GM23338 (cell line): ENCODE measurements at regions not wholly inside any gene's neighbourhood (a gene's known extent, or its start where the extent isn't known, plus 50 kb on each side); places are given as distances from the start of the nearest gene placed in this dataset.

Experiments
- CREB1 ChIP-seq: fragments of 250-450 bp; sonication (Bioruptor Pico); IDR thresholded peaks from 2 replicates; pipeline ENCODE4 v1.5.0; 2020; ENCODE audit warnings: low read depth, mild to moderate bottlenecking, moderate library complexity
- EZH2 ChIP-seq: fragments of 200-600 bp; sonication (generic); IDR thresholded peaks from one replicate; pipeline ENCODE4 v1.8.0; 2017; ENCODE audit warnings: antibody characterized with exemption, mild to moderate bottlenecking, low read depth; ENCODE audit not compliant: unreplicated experiment
- EZH2phosphoT487 ChIP-seq: fragments of 200-600 bp; sonication (generic); IDR thresholded peaks from one replicate; pipeline ENCODE4 v1.8.1; 2018; ENCODE audit warnings: antibody characterized with exemption; ENCODE audit not compliant: unreplicated experiment
- JUNB ChIP-seq: IDR thresholded peaks from one replicate; pipeline ENCODE4 v1.6.1; 2016; ENCODE audit warnings: antibody characterized with exemption; ENCODE audit not compliant: unreplicated experiment
- NANOG ChIP-seq: IDR thresholded peaks from 2 replicates; pipeline ENCODE4 v1.6.1; 2016; ENCODE audit warnings: antibody characterized with exemption, borderline replicate concordance
- POLR2AphosphoS5 ChIP-seq: IDR thresholded peaks from 2 replicates; pipeline ENCODE4 v1.6.1; 2016; ENCODE audit warnings: antibody characterized with exemption, low read depth
- STAT1 ChIP-seq: IDR thresholded peaks from one replicate; pipeline ENCODE4 v1.6.1; 2016; ENCODE audit warnings: antibody characterized with exemption; ENCODE audit not compliant: unreplicated experiment
- ZNF114 ChIP-seq: fragments of 250-450 bp; sonication (Bioruptor Pico); IDR thresholded peaks from 2 replicates; pipeline ENCODE4 v1.5.0; 2020; ENCODE audit warnings: mild to moderate bottlenecking, moderate library complexity
- ZNF331 ChIP-seq: fragments of 250-450 bp; sonication (Bioruptor Pico); IDR thresholded peaks from 2 replicates; pipeline ENCODE4 v1.5.0; 2020; ENCODE audit warnings: low read depth, mild to moderate bottlenecking, moderate library complexity
- TF ChIP-seq, protein P1 (sequence below), 2 experiments: fragments of 200-600 bp in 1 of 2; sonication (generic) in 1 of 2; conservative IDR thresholded peaks; 2 replicates each; pipeline versions ENCODE4 v1.5.1 to v1.6.1; 2016 to 2017; ENCODE audit warnings: antibody characterized with exemption in 2 of 2, low read depth in 2 of 2, mild to moderate bottlenecking in 2 of 2, moderate library complexity in 1 of 2
- TF ChIP-seq, protein P2 (sequence below): IDR thresholded peaks from one replicate; pipeline ENCODE4 v1.6.1; 2018; ENCODE audit warnings: antibody characterized with exemption; ENCODE audit not compliant: unreplicated experiment
- TF ChIP-seq, protein P3 (sequence below): IDR thresholded peaks from 2 replicates; pipeline ENCODE4 v1.6.1; 2016; ENCODE audit warnings: antibody characterized with exemption

DNA sequence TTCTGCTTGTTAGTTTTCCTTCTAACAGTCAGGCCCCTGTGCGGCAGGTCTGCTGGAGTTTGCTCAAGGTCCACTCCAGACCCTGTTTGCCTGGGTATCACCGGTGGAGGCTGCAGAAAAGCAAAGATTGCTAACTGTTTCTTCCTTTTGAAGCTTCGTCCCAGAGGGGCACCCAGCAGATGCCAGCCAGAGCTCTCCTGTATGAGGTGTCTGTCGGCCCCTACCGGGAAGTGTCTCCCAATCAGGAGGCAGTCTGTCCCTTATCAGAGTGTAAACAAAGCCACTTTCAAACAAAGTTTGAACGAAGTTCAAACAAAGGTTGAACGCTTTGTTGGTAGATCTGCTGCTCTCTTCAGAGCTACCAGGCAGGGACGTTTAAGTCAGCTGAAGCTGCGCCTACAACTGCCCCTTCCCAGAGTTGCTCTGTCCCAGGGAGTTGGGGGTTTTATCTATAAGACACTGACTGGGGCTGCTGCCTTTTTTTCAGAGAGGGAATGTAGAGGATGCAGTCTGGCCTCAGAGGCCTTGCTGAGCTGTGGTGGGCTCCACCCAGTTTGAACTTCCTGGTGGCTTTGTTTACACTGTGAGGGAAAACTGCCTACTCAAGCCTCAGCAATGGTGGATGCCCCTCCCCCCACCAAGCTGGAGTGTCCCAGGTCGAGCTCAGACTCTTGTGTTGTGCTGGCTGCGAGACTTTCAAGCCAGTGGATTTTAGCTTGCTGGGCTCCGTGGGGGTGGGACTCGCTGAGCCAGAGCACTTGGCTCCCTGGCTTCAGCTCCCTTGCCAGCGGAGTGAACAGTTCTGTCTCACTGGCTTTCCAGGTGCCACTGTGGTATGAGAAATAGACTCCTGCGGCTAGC, 401.8 kb downstream of the SRGAP2C start:
- TF ChIP-seq POLR2AphosphoS5: no peak
- no peak for TF ChIP-seq JUNB
- TF ChIP-seq, protein P1, sequence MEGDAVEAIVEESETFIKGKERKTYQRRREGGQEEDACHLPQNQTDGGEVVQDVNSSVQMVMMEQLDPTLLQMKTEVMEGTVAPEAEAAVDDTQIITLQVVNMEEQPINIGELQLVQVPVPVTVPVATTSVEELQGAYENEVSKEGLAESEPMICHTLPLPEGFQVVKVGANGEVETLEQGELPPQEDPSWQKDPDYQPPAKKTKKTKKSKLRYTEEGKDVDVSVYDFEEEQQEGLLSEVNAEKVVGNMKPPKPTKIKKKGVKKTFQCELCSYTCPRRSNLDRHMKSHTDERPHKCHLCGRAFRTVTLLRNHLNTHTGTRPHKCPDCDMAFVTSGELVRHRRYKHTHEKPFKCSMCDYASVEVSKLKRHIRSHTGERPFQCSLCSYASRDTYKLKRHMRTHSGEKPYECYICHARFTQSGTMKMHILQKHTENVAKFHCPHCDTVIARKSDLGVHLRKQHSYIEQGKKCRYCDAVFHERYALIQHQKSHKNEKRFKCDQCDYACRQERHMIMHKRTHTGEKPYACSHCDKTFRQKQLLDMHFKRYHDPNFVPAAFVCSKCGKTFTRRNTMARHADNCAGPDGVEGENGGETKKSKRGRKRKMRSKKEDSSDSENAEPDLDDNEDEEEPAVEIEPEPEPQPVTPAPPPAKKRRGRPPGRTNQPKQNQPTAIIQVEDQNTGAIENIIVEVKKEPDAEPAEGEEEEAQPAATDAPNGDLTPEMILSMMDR (conservative IDR thresholded peaks at IDR 0.05; ENCODE audit: low read depth in 2 of 2): no peak
- no peak for TF ChIP-seq EZH2
- TF ChIP-seq, protein P2, sequence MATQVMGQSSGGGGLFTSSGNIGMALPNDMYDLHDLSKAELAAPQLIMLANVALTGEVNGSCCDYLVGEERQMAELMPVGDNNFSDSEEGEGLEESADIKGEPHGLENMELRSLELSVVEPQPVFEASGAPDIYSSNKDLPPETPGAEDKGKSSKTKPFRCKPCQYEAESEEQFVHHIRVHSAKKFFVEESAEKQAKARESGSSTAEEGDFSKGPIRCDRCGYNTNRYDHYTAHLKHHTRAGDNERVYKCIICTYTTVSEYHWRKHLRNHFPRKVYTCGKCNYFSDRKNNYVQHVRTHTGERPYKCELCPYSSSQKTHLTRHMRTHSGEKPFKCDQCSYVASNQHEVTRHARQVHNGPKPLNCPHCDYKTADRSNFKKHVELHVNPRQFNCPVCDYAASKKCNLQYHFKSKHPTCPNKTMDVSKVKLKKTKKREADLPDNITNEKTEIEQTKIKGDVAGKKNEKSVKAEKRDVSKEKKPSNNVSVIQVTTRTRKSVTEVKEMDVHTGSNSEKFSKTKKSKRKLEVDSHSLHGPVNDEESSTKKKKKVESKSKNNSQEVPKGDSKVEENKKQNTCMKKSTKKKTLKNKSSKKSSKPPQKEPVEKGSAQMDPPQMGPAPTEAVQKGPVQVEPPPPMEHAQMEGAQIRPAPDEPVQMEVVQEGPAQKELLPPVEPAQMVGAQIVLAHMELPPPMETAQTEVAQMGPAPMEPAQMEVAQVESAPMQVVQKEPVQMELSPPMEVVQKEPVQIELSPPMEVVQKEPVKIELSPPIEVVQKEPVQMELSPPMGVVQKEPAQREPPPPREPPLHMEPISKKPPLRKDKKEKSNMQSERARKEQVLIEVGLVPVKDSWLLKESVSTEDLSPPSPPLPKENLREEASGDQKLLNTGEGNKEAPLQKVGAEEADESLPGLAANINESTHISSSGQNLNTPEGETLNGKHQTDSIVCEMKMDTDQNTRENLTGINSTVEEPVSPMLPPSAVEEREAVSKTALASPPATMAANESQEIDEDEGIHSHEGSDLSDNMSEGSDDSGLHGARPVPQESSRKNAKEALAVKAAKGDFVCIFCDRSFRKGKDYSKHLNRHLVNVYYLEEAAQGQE: no peak
- TF ChIP-seq EZH2phosphoT487: no peak
- TF ChIP-seq CREB1 (CRISPR knock-in tag): no peak
- no peak for TF ChIP-seq ZNF114 (CRISPR knock-in tag)
- no peak for TF ChIP-seq ZNF331 (CRISPR knock-in tag)
- no peak for TF ChIP-seq STAT1
- TF ChIP-seq, protein P3, sequence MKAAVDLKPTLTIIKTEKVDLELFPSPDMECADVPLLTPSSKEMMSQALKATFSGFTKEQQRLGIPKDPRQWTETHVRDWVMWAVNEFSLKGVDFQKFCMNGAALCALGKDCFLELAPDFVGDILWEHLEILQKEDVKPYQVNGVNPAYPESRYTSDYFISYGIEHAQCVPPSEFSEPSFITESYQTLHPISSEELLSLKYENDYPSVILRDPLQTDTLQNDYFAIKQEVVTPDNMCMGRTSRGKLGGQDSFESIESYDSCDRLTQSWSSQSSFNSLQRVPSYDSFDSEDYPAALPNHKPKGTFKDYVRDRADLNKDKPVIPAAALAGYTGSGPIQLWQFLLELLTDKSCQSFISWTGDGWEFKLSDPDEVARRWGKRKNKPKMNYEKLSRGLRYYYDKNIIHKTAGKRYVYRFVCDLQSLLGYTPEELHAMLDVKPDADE: no peak
- TF ChIP-seq NANOG: no peak
